ENCODE measurements at regions not wholly inside any gene's neighbourhood (a gene's known extent, or its start where the extent isn't known, plus 50 kb on each side); places are given as distances from the start of the nearest gene placed in this dataset.

GRCh38 chr15:69524296-69524695 is 71.7 kb downstream of the RPLP1 start:
- TF ChIP-seq, protein P1, sequence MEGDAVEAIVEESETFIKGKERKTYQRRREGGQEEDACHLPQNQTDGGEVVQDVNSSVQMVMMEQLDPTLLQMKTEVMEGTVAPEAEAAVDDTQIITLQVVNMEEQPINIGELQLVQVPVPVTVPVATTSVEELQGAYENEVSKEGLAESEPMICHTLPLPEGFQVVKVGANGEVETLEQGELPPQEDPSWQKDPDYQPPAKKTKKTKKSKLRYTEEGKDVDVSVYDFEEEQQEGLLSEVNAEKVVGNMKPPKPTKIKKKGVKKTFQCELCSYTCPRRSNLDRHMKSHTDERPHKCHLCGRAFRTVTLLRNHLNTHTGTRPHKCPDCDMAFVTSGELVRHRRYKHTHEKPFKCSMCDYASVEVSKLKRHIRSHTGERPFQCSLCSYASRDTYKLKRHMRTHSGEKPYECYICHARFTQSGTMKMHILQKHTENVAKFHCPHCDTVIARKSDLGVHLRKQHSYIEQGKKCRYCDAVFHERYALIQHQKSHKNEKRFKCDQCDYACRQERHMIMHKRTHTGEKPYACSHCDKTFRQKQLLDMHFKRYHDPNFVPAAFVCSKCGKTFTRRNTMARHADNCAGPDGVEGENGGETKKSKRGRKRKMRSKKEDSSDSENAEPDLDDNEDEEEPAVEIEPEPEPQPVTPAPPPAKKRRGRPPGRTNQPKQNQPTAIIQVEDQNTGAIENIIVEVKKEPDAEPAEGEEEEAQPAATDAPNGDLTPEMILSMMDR (conservative IDR thresholded peaks at IDR 0.05; ENCODE audit: low read length), result no peak
- no peak for TF ChIP-seq EZH2phosphoT487 (IDR thresholded peaks at IDR 0.05; ENCODE audit: borderline replicate concordance)
- Histone ChIP-seq H3K4me1 (ENCODE audit: insufficient read depth, low read length, poor library complexity, severe bottlenecking) (no peaks in the 10 kb centered on the region), H3F3A (ENCODE audit: low read depth) (no peaks in the 10 kb centered on the region), H3K9ac (ENCODE audit: low read depth, low read length, poor library complexity, severe bottlenecking) (no peak overlapping the region), H3K4me3 (ENCODE audit: low read length, poor library complexity, severe bottlenecking) (no peak overlapping the region), H3K4me2 (ENCODE audit: low read depth, low read length, poor library complexity, severe bottlenecking) (no peak overlapping the region), H3K9me3 (ENCODE audit: insufficient read depth, low read depth, low read length) (no peaks in the 10 kb centered on the region), H3K9me2 (replicated peaks; ENCODE audit: low read depth, low read length) (no peaks in the 10 kb centered on the region), H3K36me3 (ENCODE audit: insufficient read depth, low read length) (no peaks in the 10 kb centered on the region), H3K27me3 (ENCODE audit: insufficient read depth, low read length, poor library complexity, severe bottlenecking) (no peaks in the 10 kb centered on the region), H2AFZ (ENCODE audit: low read length) (no peak overlapping the region), H4K20me1 (ENCODE audit: insufficient read depth, low read length, poor library complexity, severe bottlenecking) (no peaks in the 10 kb centered on the region), H3K79me2 (ENCODE audit: insufficient read depth, low read length) (no peaks in the 10 kb centered on the region)

DNA sequence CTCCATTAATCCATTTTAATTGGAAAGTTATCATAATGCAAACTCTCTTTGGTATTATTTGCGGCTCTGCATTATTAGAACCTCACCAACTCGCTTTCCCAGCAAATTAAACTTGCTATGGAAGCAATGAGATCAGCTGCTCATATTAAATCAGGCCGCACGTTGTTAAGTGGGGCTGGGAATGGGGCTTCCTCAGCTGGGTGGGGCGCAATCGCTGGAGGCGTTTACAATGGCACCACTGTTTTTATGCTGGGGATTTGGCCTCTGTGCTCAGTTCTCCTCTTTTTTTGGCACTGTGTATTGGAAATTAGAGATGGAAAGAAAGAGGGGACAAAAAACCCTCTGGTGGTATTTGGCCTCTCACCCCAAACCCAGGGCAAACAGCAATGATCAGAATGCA is 72.2 kb downstream of the RPLP1 start:
- TF ChIP-seq, protein P1 (conservative IDR thresholded peaks at IDR 0.05; ENCODE audit: low read length), result no peak
- TF ChIP-seq EZH2phosphoT487 (IDR thresholded peaks at IDR 0.05; ENCODE audit: borderline replicate concordance), result no peak
- no peak overlapping the region for H3K4me2 ChIP-seq (ENCODE audit: low read depth, low read length, poor library complexity, severe bottlenecking)
- no peaks in the 10 kb centered on the region for H3K4me1 ChIP-seq (ENCODE audit: insufficient read depth, low read length, poor library complexity, severe bottlenecking)
- no peak overlapping the region for H2AFZ ChIP-seq (ENCODE audit: low read length)
- H3K79me2 ChIP-seq (ENCODE audit: insufficient read depth, low read length), result no peaks in the 10 kb centered on the region
- no peaks in the 10 kb centered on the region for H4K20me1 ChIP-seq (ENCODE audit: insufficient read depth, low read length, poor library complexity, severe bottlenecking)
- no peaks in the 10 kb centered on the region for H3K9me2 ChIP-seq (replicated peaks; ENCODE audit: low read depth, low read length)
- H3K27me3 ChIP-seq (ENCODE audit: insufficient read depth, low read length, poor library complexity, severe bottlenecking), result no peaks in the 10 kb centered on the region
- no peaks in the 10 kb centered on the region for H3K9me3 ChIP-seq (ENCODE audit: insufficient read depth, low read depth, low read length)
- no peaks in the 10 kb centered on the region for H3K36me3 ChIP-seq (ENCODE audit: insufficient read depth, low read length)
- no peak overlapping the region for H3K4me3 ChIP-seq (ENCODE audit: low read length, poor library complexity, severe bottlenecking)
- no peaks in the 10 kb centered on the region for H3F3A ChIP-seq (ENCODE audit: low read depth)
- H3K9ac ChIP-seq (ENCODE audit: low read depth, low read length, poor library complexity, severe bottlenecking), result no peak overlapping the region

DNA sequence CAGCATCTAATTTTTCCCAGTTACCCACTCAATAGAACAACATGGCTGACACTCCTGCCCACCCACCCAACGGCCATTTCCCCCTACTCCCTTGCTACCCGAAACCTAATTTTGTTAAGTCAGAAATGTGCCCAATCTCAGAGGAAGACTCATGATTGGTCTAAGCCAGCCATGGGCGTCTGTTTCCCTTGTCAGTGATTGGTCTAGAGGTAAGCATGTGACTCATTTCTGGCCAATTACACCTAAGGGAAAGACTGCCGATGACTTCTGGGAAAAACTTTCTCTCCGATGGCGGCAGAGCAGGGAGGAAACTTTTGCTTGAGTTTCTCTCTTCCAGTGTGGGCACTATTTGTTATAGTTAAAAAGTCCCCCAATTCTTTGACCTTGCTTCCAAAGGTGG is 72.9 kb downstream of the RPLP1 start:
- Histone ChIP-seq H3K79me2 (ENCODE audit: insufficient read depth, low read length) (no peaks in the 10 kb centered on the region), H2AFZ (ENCODE audit: low read length) (no peak overlapping the region), H3K27me3 (ENCODE audit: insufficient read depth, low read length, poor library complexity, severe bottlenecking) (no peaks in the 10 kb centered on the region), H3K4me2 (ENCODE audit: low read depth, low read length, poor library complexity, severe bottlenecking) (no peak overlapping the region), H4K20me1 (ENCODE audit: insufficient read depth, low read length, poor library complexity, severe bottlenecking) (no peaks in the 10 kb centered on the region), H3K9me3 (ENCODE audit: insufficient read depth, low read depth, low read length) (no peaks in the 10 kb centered on the region), H3F3A (ENCODE audit: low read depth) (no peaks in the 10 kb centered on the region), H3K9ac (ENCODE audit: low read depth, low read length, poor library complexity, severe bottlenecking) (no peak overlapping the region), H3K4me3 (ENCODE audit: low read length, poor library complexity, severe bottlenecking) (no peak overlapping the region), H3K9me2 (replicated peaks; ENCODE audit: low read depth, low read length) (no peaks in the 10 kb centered on the region), H3K4me1 (ENCODE audit: insufficient read depth, low read length, poor library complexity, severe bottlenecking) (no peaks in the 10 kb centered on the region), H3K36me3 (ENCODE audit: insufficient read depth, low read length) (no peaks in the 10 kb centered on the region)
- TF ChIP-seq EZH2phosphoT487 (IDR thresholded peaks at IDR 0.05; ENCODE audit: borderline replicate concordance), result no peak
- TF ChIP-seq, protein P1 (conservative IDR thresholded peaks at IDR 0.05; ENCODE audit: low read length), result no peak

All from Loucy (cell line).